Type B pancreatic cell (in vitro differentiated cells): ENCODE measurements at regions not wholly inside any gene's neighbourhood (a gene's known extent, or its start where the extent isn't known, plus 50 kb on each side); places are given as distances from the start of the nearest gene placed in this dataset.

ENCODE experiments used
- DNase-seq: peaks from one replicate; pipeline ENCODE4 v3.0.0; 2021; ENCODE audit warnings: mixed read lengths; ENCODE audit not compliant: unreplicated experiment; ENCODE audit errors: extremely low spot score
- H3K27ac Mint-ChIP-seq: 2 replicates; pipeline ENCODE4 v1.8.0; 2021; ENCODE audit warnings: mild to moderate bottlenecking, mixed read lengths
- H3K27me3 Mint-ChIP-seq: 2 replicates; pipeline ENCODE4 v1.8.0; 2021; ENCODE audit warnings: mixed read lengths
- H3K36me3 Mint-ChIP-seq: 2 replicates; pipeline ENCODE4 v1.8.0; 2021; ENCODE audit warnings: mixed read lengths
- H3K4me1 Mint-ChIP-seq: one replicate; pipeline ENCODE4 v1.8.0; 2021; ENCODE audit warnings: mixed read lengths; ENCODE audit not compliant: unreplicated experiment
- H3K4me3 Mint-ChIP-seq: 2 replicates; pipeline ENCODE4 v1.8.0; 2021; ENCODE audit warnings: mild to moderate bottlenecking, mixed read lengths
- H3K9me3 Mint-ChIP-seq: 2 replicates; pipeline ENCODE4 v1.8.0; 2021; ENCODE audit warnings: mixed read lengths
- TF ChIP-seq, protein P1 (sequence below): fragments of 200-600 bp; sonication (generic); conservative IDR thresholded peaks from 2 replicates; pipeline ENCODE4 v1.5.0; 2021; ENCODE audit warnings: antibody characterized with exemption, mild to moderate bottlenecking

DNA sequence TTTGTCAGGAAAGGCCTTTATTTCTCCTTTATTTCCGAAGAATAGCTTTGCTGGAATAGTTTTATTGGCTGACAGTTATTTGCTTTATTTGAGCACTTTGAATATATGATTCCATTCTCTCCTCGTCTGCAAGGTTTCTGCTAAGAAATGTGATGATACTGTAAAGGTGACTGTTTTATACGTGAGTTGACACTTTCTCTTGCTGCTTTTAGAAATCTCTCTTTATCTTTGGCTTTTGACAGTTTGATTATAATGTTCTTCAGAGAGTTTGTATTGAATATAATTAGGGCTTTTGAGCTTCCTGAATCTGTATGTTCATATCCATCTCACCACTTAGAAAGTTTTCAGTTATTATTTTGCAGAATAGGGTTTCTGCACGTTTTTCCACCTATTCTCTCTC lies 1003.7 kb upstream of the SLIT2 start:
- Mint-ChIP-seq H3K27ac (no peak overlapping the region), H3K36me3 (no peaks in the 10 kb centered on the region), H3K27me3 (no peaks in the 10 kb centered on the region), H3K4me3 (no peak overlapping the region), H3K4me1 (no peaks in the 10 kb centered on the region), H3K9me3 (peaks cover 5% of the 10 kb centered on the region)
- TF ChIP-seq, protein P1, sequence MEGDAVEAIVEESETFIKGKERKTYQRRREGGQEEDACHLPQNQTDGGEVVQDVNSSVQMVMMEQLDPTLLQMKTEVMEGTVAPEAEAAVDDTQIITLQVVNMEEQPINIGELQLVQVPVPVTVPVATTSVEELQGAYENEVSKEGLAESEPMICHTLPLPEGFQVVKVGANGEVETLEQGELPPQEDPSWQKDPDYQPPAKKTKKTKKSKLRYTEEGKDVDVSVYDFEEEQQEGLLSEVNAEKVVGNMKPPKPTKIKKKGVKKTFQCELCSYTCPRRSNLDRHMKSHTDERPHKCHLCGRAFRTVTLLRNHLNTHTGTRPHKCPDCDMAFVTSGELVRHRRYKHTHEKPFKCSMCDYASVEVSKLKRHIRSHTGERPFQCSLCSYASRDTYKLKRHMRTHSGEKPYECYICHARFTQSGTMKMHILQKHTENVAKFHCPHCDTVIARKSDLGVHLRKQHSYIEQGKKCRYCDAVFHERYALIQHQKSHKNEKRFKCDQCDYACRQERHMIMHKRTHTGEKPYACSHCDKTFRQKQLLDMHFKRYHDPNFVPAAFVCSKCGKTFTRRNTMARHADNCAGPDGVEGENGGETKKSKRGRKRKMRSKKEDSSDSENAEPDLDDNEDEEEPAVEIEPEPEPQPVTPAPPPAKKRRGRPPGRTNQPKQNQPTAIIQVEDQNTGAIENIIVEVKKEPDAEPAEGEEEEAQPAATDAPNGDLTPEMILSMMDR, result no peak
- no peak for DNase-seq

DNA sequence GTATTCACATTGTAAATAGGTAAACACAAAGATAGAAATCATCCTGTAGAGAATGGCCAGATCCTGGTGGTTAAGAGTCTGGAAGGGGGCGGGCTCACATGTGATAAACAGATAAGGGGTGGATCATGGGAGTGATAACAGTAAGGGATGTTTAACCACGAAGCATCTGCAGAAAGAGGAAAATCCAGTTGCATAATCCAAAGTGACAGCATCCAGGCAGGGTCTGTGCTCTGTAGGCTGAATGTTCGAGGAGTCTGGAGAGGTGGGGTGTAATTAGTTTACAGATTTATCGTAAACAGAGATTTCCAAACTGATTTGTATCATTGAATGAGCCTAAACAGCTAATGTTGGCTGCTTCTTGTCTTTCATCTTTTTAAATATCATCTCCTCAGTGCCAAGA lies 1009.8 kb upstream of the SLIT2 start:
- Mint-ChIP-seq H3K36me3 (no peaks in the 10 kb centered on the region), H3K27me3 (no peaks in the 10 kb centered on the region), H3K27ac (no peak overlapping the region), H3K4me1 (no peaks in the 10 kb centered on the region), H3K9me3 (no peaks in the 10 kb centered on the region), H3K4me3 (no peak overlapping the region)
- DNase-seq, result no peak
- TF ChIP-seq, protein P1, result no peak

DNA sequence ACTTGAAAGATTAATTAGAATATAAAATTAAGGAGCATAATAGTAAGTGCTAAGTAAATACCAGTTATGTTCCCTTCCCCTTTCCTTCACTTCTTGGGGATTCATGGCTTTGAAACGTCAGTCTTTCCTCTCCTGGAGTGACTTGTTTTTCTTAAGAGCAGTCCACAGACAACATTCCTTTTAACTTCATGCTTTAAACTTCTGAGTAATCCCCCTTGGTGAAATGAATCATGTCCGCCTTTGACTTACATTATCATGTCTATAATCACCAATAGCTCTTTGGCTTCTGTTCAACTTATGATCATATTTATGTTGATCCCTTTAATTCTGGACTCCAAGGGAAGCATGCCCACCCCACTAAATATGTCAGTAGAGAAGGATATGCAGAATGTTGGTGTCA lies 1012.1 kb upstream of the SLIT2 start:
- Mint-ChIP-seq H3K36me3 (no peaks in the 10 kb centered on the region), H3K4me1 (no peaks in the 10 kb centered on the region), H3K9me3 (no peaks in the 10 kb centered on the region), H3K27me3 (no peaks in the 10 kb centered on the region), H3K27ac (no peak overlapping the region), H3K4me3 (no peak overlapping the region)
- TF ChIP-seq, protein P1, result no peak
- no peak for DNase-seq

DNA sequence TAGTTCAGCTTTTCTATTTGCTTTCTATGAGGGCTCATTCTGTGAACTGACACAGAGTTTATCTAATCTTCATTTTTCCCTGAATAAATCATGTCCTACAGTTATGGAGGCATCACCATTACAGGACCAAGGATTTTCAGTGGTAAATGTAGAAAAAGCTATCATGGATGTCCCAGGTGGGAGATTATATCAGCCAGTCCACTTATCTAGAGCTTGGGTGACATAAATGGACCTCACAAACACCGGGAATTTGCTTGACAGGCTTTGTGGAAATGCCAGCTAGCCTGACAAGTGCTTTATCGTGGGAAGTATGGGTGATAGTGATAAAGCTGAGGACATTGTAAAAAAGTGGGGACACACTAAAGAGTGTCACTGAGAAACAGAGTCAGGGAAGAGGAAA lies 1015.2 kb upstream of the SLIT2 start:
- Mint-ChIP-seq H3K27me3 (no peaks in the 10 kb centered on the region), H3K9me3 (no peaks in the 10 kb centered on the region), H3K4me3 (no peak overlapping the region), H3K4me1 (no peaks in the 10 kb centered on the region), H3K36me3 (no peaks in the 10 kb centered on the region), H3K27ac (no peak overlapping the region)
- TF ChIP-seq, protein P1, result no peak
- no peak for DNase-seq

DNA sequence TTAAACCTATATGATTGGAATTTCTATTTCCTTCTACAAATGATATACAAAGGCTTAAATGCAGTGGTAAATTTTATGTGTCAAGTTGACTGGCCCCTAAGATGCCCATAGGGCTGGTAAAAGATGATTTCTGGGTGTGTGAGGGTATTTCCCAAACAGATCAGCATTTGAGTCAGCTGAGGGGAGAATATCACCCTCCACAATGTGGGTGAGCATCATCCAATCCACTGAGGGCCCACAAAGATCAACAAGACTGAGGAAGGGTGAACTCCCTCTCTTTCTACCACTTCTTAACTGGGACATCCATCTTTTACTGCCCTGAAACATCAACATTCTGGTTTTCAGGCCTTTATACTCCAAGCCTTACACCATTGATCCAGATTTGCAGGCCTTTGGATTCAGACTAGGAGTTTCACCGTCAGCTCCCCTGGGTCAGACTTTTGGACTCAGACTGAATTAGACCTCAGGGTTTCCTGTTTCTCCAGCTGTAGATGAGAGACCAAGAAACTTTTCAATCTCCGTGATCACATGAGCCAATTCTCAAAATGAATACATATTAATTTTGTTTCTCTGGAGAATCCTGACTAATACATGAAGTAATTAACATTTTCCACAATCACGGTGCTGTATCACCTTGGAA lies 1020.7 kb upstream of the SLIT2 start:
- peaks cover 4% of the 10 kb centered on the region for H3K9me3 Mint-ChIP-seq
- H3K4me1 Mint-ChIP-seq, result no peaks in the 10 kb centered on the region
- no peaks in the 10 kb centered on the region for H3K36me3 Mint-ChIP-seq
- no peak for DNase-seq
- H3K27me3 Mint-ChIP-seq, result no peaks in the 10 kb centered on the region
- TF ChIP-seq, protein P1, result no peak
- no peak overlapping the region for H3K27ac Mint-ChIP-seq
- H3K4me3 Mint-ChIP-seq, result no peak overlapping the region

DNA sequence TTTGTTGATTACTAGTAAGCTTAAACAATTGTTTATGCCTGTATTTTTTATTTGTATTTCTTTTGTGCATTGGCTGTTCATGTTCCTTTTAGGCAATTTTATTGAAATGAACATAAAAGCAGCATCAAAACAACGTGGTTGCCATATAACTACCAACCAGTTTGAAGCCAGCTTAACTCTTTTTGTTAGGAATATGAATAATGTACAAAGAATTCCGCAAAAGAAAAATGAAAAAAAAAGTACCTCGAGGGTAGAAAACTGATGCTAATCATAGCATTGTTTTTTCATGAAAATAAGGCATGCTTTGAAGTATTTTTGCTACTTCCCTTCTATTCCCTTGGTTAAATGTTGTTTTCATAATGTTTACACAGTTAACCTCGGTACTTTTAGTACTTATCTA lies 1024.0 kb upstream of the SLIT2 start:
- peaks cover 4% of the 10 kb centered on the region for H3K9me3 Mint-ChIP-seq
- TF ChIP-seq, protein P1, result no peak
- H3K4me3 Mint-ChIP-seq, result no peak overlapping the region
- H3K36me3 Mint-ChIP-seq, result no peaks in the 10 kb centered on the region
- no peaks in the 10 kb centered on the region for H3K4me1 Mint-ChIP-seq
- no peak overlapping the region for H3K27ac Mint-ChIP-seq
- H3K27me3 Mint-ChIP-seq, result no peaks in the 10 kb centered on the region
- no peak for DNase-seq
